Upper lobe of left lung (tissue), 4 donors: ENCODE measurements at regions not wholly inside any gene's neighbourhood (a gene's known extent, or its start where the extent isn't known, plus 50 kb on each side); places are given as distances from the start of the nearest gene placed in this dataset.

Source experiments
- CTCF ChIP-seq, 6 experiments: fragments of 450-650 bp in 4 of 6; fragments of 200-600 bp in 2 of 6; sonication (generic) in 2 of 6; IDR thresholded peaks; one replicate each; pipeline ENCODE4 v1.5.1; 2016 to 2019; ENCODE audit warnings: antibody characterized with exemption in 6 of 6
- EP300 ChIP-seq, 4 donors: sonication (generic); formaldehyde crosslinking; IDR thresholded peaks; one replicate each; pipeline ENCODE4 v1.5.1; 2017; ENCODE audit warnings: antibody characterized with exemption in 4 of 4, control low read depth in 2 of 4
- POLR2A ChIP-seq, 4 donors: fragments of 450-650 bp; IDR thresholded peaks; one replicate each; pipeline ENCODE4 v1.5.1; 2016 to 2017; ENCODE audit warnings: antibody characterized with exemption in 4 of 4, mild to moderate bottlenecking in 2 of 4
- POLR2AphosphoS5 ChIP-seq, 2 donors: sonication (generic); formaldehyde crosslinking; IDR thresholded peaks; one replicate each; pipeline ENCODE4 v1.5.1; 2017; ENCODE audit warnings: antibody characterized with exemption in 2 of 2

GRCh38 chr12:13596714-13597113 is 384.7 kb downstream of the GRIN2B start:
- TF ChIP-seq CTCF (IDR thresholded peaks at IDR 0.05) = no peak
- TF ChIP-seq POLR2A (IDR thresholded peaks at IDR 0.05) = no peak
- no peak for TF ChIP-seq POLR2AphosphoS5 (IDR thresholded peaks at IDR 0.05)
- no peak for TF ChIP-seq EP300 (IDR thresholded peaks at IDR 0.05)
